CD4-positive, CD25-positive, alpha-beta regulatory T cell (primary cell): ENCODE measurements at regions not wholly inside any gene's neighbourhood (a gene's known extent, or its start where the extent isn't known, plus 50 kb on each side); places are given as distances from the start of the nearest gene placed in this dataset.

ENCODE experiments used
- ATAC-seq, 2 donors: fragments of 150-1000 bp; cut with Tn5 transposase; one replicate each; pipeline ENCODE4 v1.10.0; 2021; ENCODE audit warnings: low read depth in 2 of 2, moderate number of reproducible peaks in 2 of 2, moderate library complexity in 1 of 2
- DNase-seq, 3 donors: peaks; one replicate each; pipeline versions ENCODE4 v3.0.0 to v3.0.0-alpha.2; 2012 to 2022; ENCODE audit warnings: mixed read lengths in 1 of 3
- H3K27ac ChIP-seq: one replicate; pipeline ENCODE4 v1.7.0; 2013; ENCODE audit warnings: mild to moderate bottlenecking, low read length; ENCODE audit not compliant: insufficient read depth, poor library complexity, severe bottlenecking
- H3K27me3 ChIP-seq: one replicate; pipeline ENCODE4 v1.7.0; 2013; ENCODE audit warnings: low read length; ENCODE audit not compliant: control insufficient read depth, insufficient read depth
- H3K36me3 ChIP-seq: one replicate; pipeline ENCODE4 v1.7.0; 2013; ENCODE audit warnings: mild to moderate bottlenecking, low read length, moderate library complexity; ENCODE audit not compliant: control insufficient read depth, insufficient read depth
- H3K4me1 ChIP-seq: 2 replicates; pipeline ENCODE4 v1.7.0; 2013; ENCODE audit warnings: mild to moderate bottlenecking, low read length; ENCODE audit not compliant: insufficient read depth, control insufficient read depth, poor library complexity, severe bottlenecking
- H3K4me3 ChIP-seq: one replicate; pipeline ENCODE4 v1.7.0; 2013; ENCODE audit warnings: low read depth, mild to moderate bottlenecking, low read length, moderate library complexity
- H3K9me3 ChIP-seq, 2 experiments: 1 replicate in 1 of 2; 2 replicates in 1 of 2; pipeline ENCODE4 v1.7.0; 2013; ENCODE audit warnings: low read length in 2 of 2, mild to moderate bottlenecking in 1 of 2, moderate library complexity in 1 of 2; ENCODE audit not compliant: control insufficient read depth in 2 of 2
- H3K27ac Mint-ChIP-seq, 3 donors: one replicate each; pipeline ENCODE4 v1.8.0; 2020 to 2022; ENCODE audit warnings: mild to moderate bottlenecking in 3 of 3, mixed read lengths in 3 of 3, moderate library complexity in 2 of 3
- H3K27me3 Mint-ChIP-seq: one replicate; pipeline ENCODE4 v1.8.0; 2022; ENCODE audit warnings: mild to moderate bottlenecking, mixed read lengths
- H3K36me3 Mint-ChIP-seq: one replicate; pipeline ENCODE4 v1.8.0; 2020; ENCODE audit warnings: mixed read lengths
- H3K4me1 Mint-ChIP-seq, 4 donors: one replicate each; pipeline ENCODE4 v1.8.0; 2020 to 2022; ENCODE audit warnings: mixed read lengths in 4 of 4, mild to moderate bottlenecking in 1 of 4
- H3K4me3 Mint-ChIP-seq, 4 donors: one replicate each; pipeline ENCODE4 v1.8.0; 2020 to 2022; ENCODE audit warnings: mild to moderate bottlenecking in 4 of 4, mixed read lengths in 4 of 4, moderate library complexity in 3 of 4
- H3K9me3 Mint-ChIP-seq, 7 donors: one replicate each; pipeline ENCODE4 v1.8.0; 2020 to 2022; ENCODE audit warnings: mixed read lengths in 7 of 7, mild to moderate bottlenecking in 3 of 7, moderate library complexity in 2 of 7

- Histone ChIP-seq H3K4me3 (no peak overlapping the region), H3K27me3 (no peaks in the 10 kb centered on the region), H3K36me3 (no peaks in the 10 kb centered on the region), H3K9me3 (no peaks in the 10 kb centered on the region), H3K27ac (no peak overlapping the region), H3K4me1 (peaks cover 11% of the 10 kb centered on the region)
- no peak for ATAC-seq
- H3K36me3 Mint-ChIP-seq = no peaks in the 10 kb centered on the region
- H3K4me3 Mint-ChIP-seq = no peak overlapping the region
- peak in 1 of 3 donors; percentile 26 for DNase-seq
- no peak overlapping the region for H3K27ac Mint-ChIP-seq
- H3K27me3 Mint-ChIP-seq = peaks cover 5% of the 10 kb centered on the region
- H3K4me1 Mint-ChIP-seq = peaks cover 0 to 38% (median 16%) of the 10 kb centered on the region in 4 donors
- H3K9me3 Mint-ChIP-seq = no peaks in the 10 kb centered on the region
Observed at GRCh38 chr18:23077493-23078256, 57.6 kb upstream of the CABLES1 start.

- no peak overlapping the region for H3K4me3 ChIP-seq
- no peak overlapping the region for H3K4me3 Mint-ChIP-seq
- H3K27me3 ChIP-seq = no peaks in the 10 kb centered on the region
- H3K27ac ChIP-seq = no peak overlapping the region
- peaks cover 26% of the 10 kb centered on the region for H3K27me3 Mint-ChIP-seq
- H3K36me3 ChIP-seq = no peaks in the 10 kb centered on the region
- ATAC-seq (no peak), DNase-seq (no peak)
- H3K9me3 ChIP-seq = no peaks in the 10 kb centered on the region
- no peaks in the 10 kb centered on the region for H3K4me1 Mint-ChIP-seq
- H3K36me3 Mint-ChIP-seq = no peaks in the 10 kb centered on the region
- H3K9me3 Mint-ChIP-seq = peaks cover 0 to 2% (median 0%) of the 10 kb centered on the region in 7 donors
- no peak overlapping the region for H3K27ac Mint-ChIP-seq
- no peaks in the 10 kb centered on the region for H3K4me1 ChIP-seq
Observed at GRCh38 chr18:23085066-23085465, 50.2 kb upstream of the CABLES1 start.
